ENCODE measurements at regions not wholly inside any gene's neighbourhood (a gene's known extent, or its start where the extent isn't known, plus 50 kb on each side); places are given as distances from the start of the nearest gene placed in this dataset.
A peak's percentile ranks its signal among the peaks of the same experiment; 100 is the strongest.

GRCh38 chr5:14034963-14035362 is 90.5 kb upstream of the DNAH5 start:
- TF ChIP-seq CTCF (optimal IDR thresholded peaks at IDR 0.05 in 1 of 3, IDR thresholded peaks at IDR 0.05 in 1 of 3, conservative IDR thresholded peaks at IDR 0.05 in 1 of 3; ENCODE audit: extremely low read depth in 1 of 3, insufficient read depth in 2 of 3, low read length in 3 of 3) (no peak), EZH2 (IDR thresholded peaks at IDR 0.05; ENCODE audit: low read length) (no peak)
- Histone ChIP-seq H3K4me1 (ENCODE audit: control insufficient read depth, extremely low read depth, insufficient read depth, low read length) (peaks cover 59% of the 10 kb centered on the region), H3K4me2 (ENCODE audit: control insufficient read depth, extremely low read depth, insufficient read depth, low read depth, low read length) (peak overlapping the region; percentile 94), H3K36me3 (ENCODE audit: control insufficient read depth in 2 of 2, extremely low read depth in 1 of 2, insufficient read depth in 2 of 2, low read length in 2 of 2) (no peaks in the 10 kb centered on the region), H3K9me3 (ENCODE audit: control insufficient read depth, low read depth, low read length) (no peaks in the 10 kb centered on the region), H3K9me1 (ENCODE audit: control insufficient read depth, extremely low read depth, insufficient read depth, low read length) (peaks cover 3% of the 10 kb centered on the region), H2AFZ (ENCODE audit: control insufficient read depth, low read length) (peak overlapping the region; percentile 68), H3K4me3 (ENCODE audit: control insufficient read depth in 2 of 3, extremely low read depth in 1 of 3, insufficient read depth in 2 of 3, low read depth in 1 of 3, low read length in 3 of 3) (no peak overlapping the region), H3K9ac (ENCODE audit: control insufficient read depth, extremely low read depth, insufficient read depth, low read length) (peak overlapping the region; percentile 48), H4K20me1 (ENCODE audit: control insufficient read depth, extremely low read depth, insufficient read depth, low read length) (no peaks in the 10 kb centered on the region), H3K79me2 (ENCODE audit: control insufficient read depth, insufficient read depth, low read length) (no peaks in the 10 kb centered on the region), H3K27me3 (ENCODE audit: control insufficient read depth, extremely low read depth, insufficient read depth, low read length) (no peaks in the 10 kb centered on the region), H3K27ac (ENCODE audit: control insufficient read depth, insufficient read depth, low read length) (peak overlapping the region; percentile 95)
- DNase-seq (ENCODE audit: low read depth, low spot score) (no peak), FAIRE-seq (no peak)
- dilution Hi-C loops (cut with MboI; ENCODE audit: extremely low pct_ligation_motif_present, low sequenced_read_pairs): no loop called here

GRCh38 chr5:14032918-14033317 is 88.4 kb upstream of the DNAH5 start:
- no peak overlapping the region for H2AFZ ChIP-seq (ENCODE audit: control insufficient read depth, low read length)

More at GRCh38 chr5:14032918-14033317, 88.4 kb upstream of the DNAH5 start:
- Histone ChIP-seq H3K9ac (ENCODE audit: control insufficient read depth, extremely low read depth, insufficient read depth, low read length) (no peak overlapping the region), H3K4me3 (ENCODE audit: control insufficient read depth in 2 of 3, extremely low read depth in 1 of 3, insufficient read depth in 2 of 3, low read depth in 1 of 3, low read length in 3 of 3) (no peak overlapping the region), H3K27ac (ENCODE audit: control insufficient read depth, insufficient read depth, low read length) (no peak overlapping the region), H3K4me2 (ENCODE audit: control insufficient read depth, extremely low read depth, insufficient read depth, low read depth, low read length) (no peak overlapping the region), H4K20me1 (ENCODE audit: control insufficient read depth, extremely low read depth, insufficient read depth, low read length) (no peaks in the 10 kb centered on the region), H3K79me2 (ENCODE audit: control insufficient read depth, insufficient read depth, low read length) (no peaks in the 10 kb centered on the region), H3K36me3 (ENCODE audit: control insufficient read depth in 2 of 2, extremely low read depth in 1 of 2, insufficient read depth in 2 of 2, low read length in 2 of 2) (no peaks in the 10 kb centered on the region), H3K9me1 (ENCODE audit: control insufficient read depth, extremely low read depth, insufficient read depth, low read length) (no peaks in the 10 kb centered on the region), H3K9me3 (ENCODE audit: control insufficient read depth, low read depth, low read length) (no peaks in the 10 kb centered on the region), H3K4me1 (ENCODE audit: control insufficient read depth, extremely low read depth, insufficient read depth, low read length) (peaks cover 39% of the 10 kb centered on the region), H3K27me3 (ENCODE audit: control insufficient read depth, extremely low read depth, insufficient read depth, low read length) (no peaks in the 10 kb centered on the region)
- DNase-seq (ENCODE audit: low read depth, low spot score) (no peak), FAIRE-seq (no peak)
- TF ChIP-seq CTCF (optimal IDR thresholded peaks at IDR 0.05 in 1 of 3, IDR thresholded peaks at IDR 0.05 in 1 of 3, conservative IDR thresholded peaks at IDR 0.05 in 1 of 3; ENCODE audit: extremely low read depth in 1 of 3, insufficient read depth in 2 of 3, low read length in 3 of 3) (no peak), EZH2 (IDR thresholded peaks at IDR 0.05; ENCODE audit: low read length) (no peak)
- dilution Hi-C loops (cut with MboI; ENCODE audit: extremely low pct_ligation_motif_present, low sequenced_read_pairs): no loop called here
